Left cardiac atrium (tissue), 4 donors: ENCODE measurements at regions not wholly inside any gene's neighbourhood (a gene's known extent, or its start where the extent isn't known, plus 50 kb on each side); places are given as distances from the start of the nearest gene placed in this dataset.
"Not testable (repeated sequence)": the region's sequence is repeated elsewhere in the genome, so short reads cannot be mapped to it uniquely, and the experiment has no call there.

Experiments used
- ATAC-seq, 2 donors: fragments of 200-7000 bp; cut with Tn5 transposase; one replicate each; pipeline ENCODE4 v1.9.1; 2020; ENCODE audit warnings: mild to moderate bottlenecking in 2 of 2, moderate library complexity in 2 of 2
- DNase-seq: peaks from one replicate; pipeline ENCODE4 v3.0.0-alpha.2; 2020
- intact Hi-C, 2 donors: fragments of 100-400 bp; cut with DNase I; formaldehyde crosslinking; loops; one replicate each; pipeline versions ENCODE4 v1.14.1 to v1.15.1; 2022 to 2023
- donor health status: DM: no; HTN: yes; CAD: no.
- donor health status: DM: no; HTN: yes; CAD: no; lungs with severe emphysema.
- donor health status: DM: yes; HTN: yes; CAD: no.
- donor health status: Dilated cardiomyopathy.

- no peak for ATAC-seq
- no peak for DNase-seq
- intact Hi-C loops = no loop called here
These were observed 186.7 kb upstream of the ARID1B start for GRCh38 chr6:156590482-156590881.

GRCh38 chr6:156589281-156589680 is 187.9 kb upstream of the ARID1B start:
- ATAC-seq (no peak), DNase-seq (no peak)
- intact Hi-C loops = no loop called here

GRCh38 chr6:156587751-156588301 is 189.4 kb upstream of the ARID1B start:
- intact Hi-C loops = no loop called here
- ATAC-seq = no peak

GRCh38 chr6:156587071-156587470 is 190.1 kb upstream of the ARID1B start:
- no peak for ATAC-seq
- intact Hi-C loops = no loop called here

More at GRCh38 chr6:156587751-156588301, 189.4 kb upstream of the ARID1B start:
- DNase-seq = no peak

GRCh38 chr6:156585859-156586258 is 191.3 kb upstream of the ARID1B start:
- intact Hi-C loops = no loop called here
- no peak for DNase-seq
- ATAC-seq = no peak

More at GRCh38 chr6:156587071-156587470, 190.1 kb upstream of the ARID1B start:
- no peak for DNase-seq

GRCh38 chr6:156584121-156584520 is 193.1 kb upstream of the ARID1B start:
- intact Hi-C loops, DNase-seq, ATAC-seq: not testable (repeated sequence)

GRCh38 chr6:156583083-156583482 is 194.1 kb upstream of the ARID1B start:
- no peak for DNase-seq
- intact Hi-C loops = no loop called here

GRCh38 chr6:156582509-156582992 is 194.6 kb upstream of the ARID1B start:
- intact Hi-C loops = no loop called here
- no peak for DNase-seq
- no peak for ATAC-seq

More at GRCh38 chr6:156583083-156583482, 194.1 kb upstream of the ARID1B start:
- ATAC-seq = no peak

- intact Hi-C loops = no loop called here
- DNase-seq (no peak), ATAC-seq (no peak)
These were observed 197.6 kb upstream of the ARID1B start for GRCh38 chr6:156579564-156579963.

GRCh38 chr6:156577749-156578148 is 199.4 kb upstream of the ARID1B start:
- ATAC-seq (no peak), DNase-seq (no peak)
- intact Hi-C loops = no loop called here

- ATAC-seq = no peak
- intact Hi-C loops = no loop called here
These were observed 201.8 kb upstream of the ARID1B start for GRCh38 chr6:156575361-156575760.

GRCh38 chr6:156564807-156565149 is 212.4 kb upstream of the ARID1B start:
- intact Hi-C loops = loop anchor here (2.0 to 10.0 kb wide), 6 partner anchors 120 to 450 kb away; partner anchors contain the start of gene ARID1B (in 2 of the 2)
- no peak for ATAC-seq
- DNase-seq = no peak

More at GRCh38 chr6:156575361-156575760, 201.8 kb upstream of the ARID1B start:
- DNase-seq = no peak

- intact Hi-C loops = loop anchor here (2.0 to 10.0 kb wide), 6 partner anchors 121 to 451 kb away; partner anchors contain the start of gene ARID1B (in 2 of the 2)
- DNase-seq (peak; percentile 84), ATAC-seq (peak; percentile 93 to 94)
These were observed 212.9 kb upstream of the ARID1B start for GRCh38 chr6:156564127-156564806.

GRCh38 chr6:156563714-156564113 is 213.5 kb upstream of the ARID1B start:
- DNase-seq (peak; percentile 48), ATAC-seq (peak; percentile 86 to 89)
- intact Hi-C loops = loop anchor here (2.0 to 10.0 kb wide), 6 partner anchors 121 to 451 kb away; partner anchors contain the start of gene ARID1B (in 2 of the 2)

GRCh38 chr6:156562636-156563035 is 214.5 kb upstream of the ARID1B start:
- intact Hi-C loops = loop anchor here (5.0 to 10.0 kb wide), 5 partner anchors 122 to 452 kb away; partner anchors contain the start of gene ARID1B (in 2 of the 2)
- no peak for ATAC-seq
- no peak for DNase-seq

- intact Hi-C loops = loop anchor here (5.0 to 10.0 kb wide), 5 partner anchors 123 to 453 kb away; partner anchors contain the start of gene ARID1B (in 2 of the 2)
- ATAC-seq (no peak), DNase-seq (no peak)
These were observed 215.2 kb upstream of the ARID1B start for GRCh38 chr6:156562019-156562418.

GRCh38 chr6:156560476-156560875 is 216.7 kb upstream of the ARID1B start:
- ATAC-seq = no peak
- no peak for DNase-seq
- intact Hi-C loops = loop anchor here (5.0 to 10.0 kb wide), 5 partner anchors 124 to 454 kb away; partner anchors contain the start of gene ARID1B (in 2 of the 2)

GRCh38 chr6:156559162-156559690 is 218.0 kb upstream of the ARID1B start:
- ATAC-seq (no peak), DNase-seq (no peak)
- intact Hi-C loops = no loop called here

- no peak for DNase-seq
- intact Hi-C loops = no loop called here
- no peak for ATAC-seq
These were observed 219.3 kb upstream of the ARID1B start for GRCh38 chr6:156557911-156558259.
